MCF 10A (cell line): ENCODE measurements at regions not wholly inside any gene's neighbourhood (a gene's known extent, or its start where the extent isn't known, plus 50 kb on each side); places are given as distances from the start of the nearest gene placed in this dataset.

Experiments
- BruUV-seq: library from RNA; stranded (reverse); fragments of 400-500 nt; replicated peaks from 2 replicates; lab custom pipeline; 2021; lab: Mats Ljungman, UMichigan
- CTCF ChIA-PET: fragments of 300-600 bp; sonication (Branson Sonifier 250); formaldehyde crosslinking; extraction: SDS; loops from one replicate; lab custom pipeline; 2021; ENCODE audit warnings: antibody characterized with exemption, inconsistent platforms; lab: Yijun Ruan, JAX
- POLR2A ChIA-PET: fragments of 300-600, 350-650 bp; sonication (Branson Sonifier 250); formaldehyde crosslinking; extraction: SDS; loops from one replicate; lab custom pipeline; 2020; ENCODE audit warnings: antibody characterized with exemption, inconsistent platforms; lab: Yijun Ruan, JAX
- DNase-seq: peaks from one replicate; pipeline ENCODE4 v3.0.0-alpha.2; 2018; ENCODE audit not compliant: unreplicated experiment
- H3K27ac Mint-ChIP-seq: one replicate; pipeline ENCODE4 v1.8.0; 2022; ENCODE audit warnings: mild to moderate bottlenecking, low read depth, mixed read lengths; ENCODE audit not compliant: unreplicated experiment
- H3K27me3 Mint-ChIP-seq: one replicate; pipeline ENCODE4 v1.8.0; 2022; ENCODE audit warnings: mixed read lengths; ENCODE audit not compliant: insufficient read depth, unreplicated experiment
- H3K36me3 Mint-ChIP-seq: one replicate; pipeline ENCODE4 v1.8.0; 2022; ENCODE audit warnings: mild to moderate bottlenecking, moderate library complexity, mixed read lengths; ENCODE audit not compliant: insufficient read depth, unreplicated experiment
- H3K4me1 Mint-ChIP-seq: one replicate; pipeline ENCODE4 v1.8.0; 2022; ENCODE audit warnings: mixed read lengths; ENCODE audit not compliant: insufficient read depth, unreplicated experiment
- H3K4me3 Mint-ChIP-seq: one replicate; pipeline ENCODE4 v1.8.0; 2022; ENCODE audit warnings: mild to moderate bottlenecking, moderate library complexity, mixed read lengths; ENCODE audit not compliant: unreplicated experiment
- H3K9me3 Mint-ChIP-seq: one replicate; pipeline ENCODE4 v1.8.0; 2022; ENCODE audit warnings: mixed read lengths; ENCODE audit not compliant: unreplicated experiment
- intact Hi-C: fragments of 100-400 bp; cut with micrococcal nuclease; formaldehyde crosslinking; loops from 2 replicates; pipeline ENCODE4 v1.14.1; 2022
- TF ChIP-seq, protein P1 (sequence below): fragments of 200-600 bp; IDR thresholded peaks from one replicate; pipeline ENCODE4 v1.8.0; 2022; ENCODE audit warnings: antibody characterized with exemption, mild to moderate bottlenecking; ENCODE audit not compliant: unreplicated experiment

DNA sequence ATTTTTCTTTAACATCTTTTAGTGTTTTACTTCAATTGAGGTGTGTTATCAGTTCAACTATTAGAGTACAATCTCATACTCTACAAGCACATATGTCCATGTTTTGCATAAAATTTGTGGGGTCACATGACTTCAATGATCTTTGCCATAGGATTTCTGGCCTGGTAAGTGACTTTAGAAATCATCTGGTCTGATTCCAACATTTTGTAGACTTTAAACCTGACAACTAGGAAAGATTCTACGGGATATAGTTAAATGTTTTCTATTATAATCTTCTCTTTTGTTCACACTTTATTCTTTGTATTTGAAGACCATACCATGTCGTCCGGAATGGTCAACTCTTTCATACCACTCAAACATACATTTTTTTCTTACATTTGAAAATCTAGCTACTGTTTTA, 62.0 kb upstream of the NEUROD1 start:
- Mint-ChIP-seq H3K27ac (no peak overlapping the region), H3K4me3 (no peak overlapping the region), H3K9me3 (no peaks in the 10 kb centered on the region), H3K27me3 (no peaks in the 10 kb centered on the region), H3K4me1 (peaks cover 6% of the 10 kb centered on the region), H3K36me3 (no peaks in the 10 kb centered on the region)
- CTCF ChIA-PET: interaction anchor here (0.6 to 4.1 kb wide), 19 partner anchors 12 to 908 kb away, joined by 3 to 70 read pairs (median 4); no protein-coding TSS in a partner anchor
- POLR2A ChIA-PET: interaction anchor here (0.8 to 1.1 kb wide), 2 partner anchors 12 to 150 kb away, joined by 3 to 4 read pairs; no protein-coding TSS in a partner anchor
- no peak for DNase-seq
- no TSS peak for BruUV-seq
- TF ChIP-seq, protein P1, sequence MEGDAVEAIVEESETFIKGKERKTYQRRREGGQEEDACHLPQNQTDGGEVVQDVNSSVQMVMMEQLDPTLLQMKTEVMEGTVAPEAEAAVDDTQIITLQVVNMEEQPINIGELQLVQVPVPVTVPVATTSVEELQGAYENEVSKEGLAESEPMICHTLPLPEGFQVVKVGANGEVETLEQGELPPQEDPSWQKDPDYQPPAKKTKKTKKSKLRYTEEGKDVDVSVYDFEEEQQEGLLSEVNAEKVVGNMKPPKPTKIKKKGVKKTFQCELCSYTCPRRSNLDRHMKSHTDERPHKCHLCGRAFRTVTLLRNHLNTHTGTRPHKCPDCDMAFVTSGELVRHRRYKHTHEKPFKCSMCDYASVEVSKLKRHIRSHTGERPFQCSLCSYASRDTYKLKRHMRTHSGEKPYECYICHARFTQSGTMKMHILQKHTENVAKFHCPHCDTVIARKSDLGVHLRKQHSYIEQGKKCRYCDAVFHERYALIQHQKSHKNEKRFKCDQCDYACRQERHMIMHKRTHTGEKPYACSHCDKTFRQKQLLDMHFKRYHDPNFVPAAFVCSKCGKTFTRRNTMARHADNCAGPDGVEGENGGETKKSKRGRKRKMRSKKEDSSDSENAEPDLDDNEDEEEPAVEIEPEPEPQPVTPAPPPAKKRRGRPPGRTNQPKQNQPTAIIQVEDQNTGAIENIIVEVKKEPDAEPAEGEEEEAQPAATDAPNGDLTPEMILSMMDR: no peak
- intact Hi-C loops: loop anchor here (5.0 kb wide), 1 partner anchor 910 kb away; no protein-coding TSS in a partner anchor

DNA sequence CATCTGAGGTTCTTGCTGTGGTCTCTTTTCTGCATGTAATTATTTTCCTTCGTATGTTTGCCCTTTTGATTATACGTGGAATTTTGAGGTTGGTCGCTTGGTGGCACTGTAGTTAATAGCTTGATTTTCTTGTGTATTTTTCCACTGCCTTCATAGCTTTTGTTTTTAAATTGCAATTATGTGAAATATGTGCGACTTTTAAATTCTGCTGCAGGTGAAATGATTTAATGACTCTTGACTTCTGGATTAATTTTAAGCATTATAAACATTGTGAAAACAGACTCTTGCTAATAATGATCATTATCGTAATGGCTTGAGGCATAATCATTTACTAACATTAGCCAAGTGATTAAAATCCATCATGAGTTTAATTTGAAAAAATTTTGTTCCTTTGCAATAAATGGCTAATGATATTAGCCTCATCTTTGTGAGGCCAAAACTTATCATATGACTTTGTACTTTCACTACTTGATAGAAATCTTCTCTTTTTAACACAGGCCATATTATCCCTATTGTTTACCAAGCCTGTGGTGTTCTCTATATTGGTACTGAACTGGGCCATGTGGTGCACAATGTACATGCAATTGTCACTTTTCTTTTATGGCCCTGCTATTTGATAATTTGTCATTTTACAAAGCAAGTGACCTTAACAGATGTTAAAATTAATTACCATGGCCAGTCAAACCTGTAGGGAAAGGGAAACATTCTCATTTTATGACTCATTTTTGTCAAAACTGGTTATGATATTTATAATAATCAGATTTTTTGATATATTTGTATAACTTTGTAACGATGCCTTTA, 62.8 kb upstream of the NEUROD1 start:
- no peak overlapping the region for H3K27ac Mint-ChIP-seq
- POLR2A ChIA-PET: interaction anchor here (0.7 to 0.8 kb wide), 3 partner anchors 11 to 338 kb away, joined by 3 to 7 read pairs (median 4); no protein-coding TSS in a partner anchor
- no peaks in the 10 kb centered on the region for H3K27me3 Mint-ChIP-seq
- intact Hi-C loops: loop anchor here (1.0 to 5.0 kb wide), 4 partner anchors 148 to 909 kb away; partner anchors contain the start of gene ITPRID2
- H3K9me3 Mint-ChIP-seq: no peaks in the 10 kb centered on the region
- no peak overlapping the region for H3K4me3 Mint-ChIP-seq
- CTCF ChIA-PET: interaction anchor here (0.7 to 4.1 kb wide), 18 partner anchors 11 to 907 kb away, joined by 3 to 70 read pairs (median 4); no protein-coding TSS in a partner anchor
- TF ChIP-seq, protein P1: peak; percentile 53
- peak; percentile 69 for DNase-seq
- peaks cover 6% of the 10 kb centered on the region for H3K4me1 Mint-ChIP-seq
- H3K36me3 Mint-ChIP-seq: no peaks in the 10 kb centered on the region
- no TSS peak for BruUV-seq

DNA sequence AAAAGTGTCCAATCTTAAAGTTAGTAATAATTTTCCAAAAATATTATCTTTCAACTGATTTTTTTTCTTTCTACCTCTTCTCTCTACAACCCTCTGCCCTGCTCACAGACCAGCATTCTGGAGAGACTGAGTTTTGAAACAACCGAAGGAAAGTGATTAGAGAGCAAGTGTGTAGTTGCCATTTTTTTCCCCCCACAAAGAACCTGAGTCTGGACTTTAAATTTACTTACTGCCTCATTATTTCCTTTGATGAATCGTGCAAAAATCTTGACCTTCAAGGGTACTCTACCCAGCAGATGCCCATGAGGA, 63.4 kb upstream of the NEUROD1 start:
- ChIA-PET CTCF (interaction anchor here (1.0 kb wide), 1 partner anchor 334 kb away, joined by 5 read pairs; no protein-coding TSS in a partner anchor), POLR2A (interaction anchor here (0.8 to 1.6 kb wide), 2 partner anchors 149 to 198 kb away, joined by 3 to 5 read pairs; no protein-coding TSS in a partner anchor)
- no peak overlapping the region for H3K27ac Mint-ChIP-seq
- no peaks in the 10 kb centered on the region for H3K27me3 Mint-ChIP-seq
- no peaks in the 10 kb centered on the region for H3K36me3 Mint-ChIP-seq
- TF ChIP-seq, protein P1: no peak
- intact Hi-C loops: loop anchor here (1.0 to 5.0 kb wide), 4 partner anchors 148 to 909 kb away; partner anchors contain the start of gene ITPRID2
- no peak overlapping the region for H3K4me3 Mint-ChIP-seq
- peaks cover 6% of the 10 kb centered on the region for H3K4me1 Mint-ChIP-seq
- BruUV-seq: no TSS peak
- no peaks in the 10 kb centered on the region for H3K9me3 Mint-ChIP-seq
- no peak for DNase-seq
